HTR-8/SVneo (cell line): ENCODE measurements at regions not wholly inside any gene's neighbourhood (a gene's known extent, or its start where the extent isn't known, plus 50 kb on each side); places are given as distances from the start of the nearest gene placed in this dataset.
A peak's percentile ranks its signal among the peaks of the same experiment; 100 is the strongest.
"Not testable (repeated sequence)": the region's sequence is repeated elsewhere in the genome, so short reads cannot be mapped to it uniquely, and the experiment has no call there.

Experiments used
- DNase-seq: peaks from one replicate; pipeline ENCODE4 v3.0.0; 2011; ENCODE audit warnings: low spot score, mixed read lengths; ENCODE audit not compliant: insufficient read length
- FAIRE-seq: peaks from 2 replicates; lab custom pipeline; 2011; peaks lifted over from hg19 to GRCh38; lab: Jason Lieb, UNC

DNA sequence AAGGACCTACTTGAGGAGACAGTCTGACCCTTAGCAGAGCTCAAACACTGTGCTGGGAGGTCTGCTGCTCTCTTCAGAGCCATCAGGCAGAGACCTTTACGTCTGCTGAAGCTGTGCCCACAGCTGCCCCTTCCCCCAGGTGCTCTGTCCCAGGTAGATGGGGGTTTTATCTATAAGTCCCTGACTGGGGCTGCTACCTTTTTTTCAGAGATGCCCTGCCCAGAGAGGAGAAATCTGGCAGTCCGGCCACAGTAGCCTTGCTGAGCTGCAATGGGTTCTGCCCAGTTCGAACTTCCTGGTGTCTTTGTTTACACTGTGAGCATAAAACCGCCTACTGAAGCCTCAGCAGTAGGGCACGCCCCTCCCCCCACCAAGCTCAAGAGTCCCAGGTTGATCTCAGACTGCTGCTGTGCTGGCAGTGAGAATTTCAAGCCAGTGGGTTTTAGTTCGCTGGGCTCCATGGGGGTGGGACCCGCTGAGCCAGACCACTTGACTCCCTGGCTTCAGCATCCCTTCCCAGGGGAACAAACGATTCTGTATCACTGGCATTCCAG lies 381.2 kb downstream of the XPNPEP1 start:
- FAIRE-seq, DNase-seq: not testable (repeated sequence)

DNA sequence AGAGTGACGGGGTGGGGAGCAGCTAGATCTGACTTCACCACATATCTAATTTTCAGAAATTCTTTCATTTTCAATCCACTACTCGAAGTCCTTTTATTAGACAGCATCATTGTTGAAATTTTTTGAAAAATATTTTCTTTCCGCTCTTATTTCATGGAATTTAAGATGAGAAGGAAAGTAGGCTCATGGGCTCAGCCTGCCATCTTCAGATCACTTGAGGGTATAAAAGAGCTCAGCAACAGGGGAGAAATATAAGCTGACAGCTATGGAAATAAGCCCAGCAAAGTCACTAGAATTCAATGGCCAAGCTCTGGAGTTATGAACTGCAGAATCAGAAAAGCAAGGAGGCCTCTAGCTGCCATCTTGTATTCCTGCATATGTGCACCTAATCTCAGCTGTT lies 389.1 kb downstream of the XPNPEP1 start:
- FAIRE-seq (no peak), DNase-seq (no peak)

DNA sequence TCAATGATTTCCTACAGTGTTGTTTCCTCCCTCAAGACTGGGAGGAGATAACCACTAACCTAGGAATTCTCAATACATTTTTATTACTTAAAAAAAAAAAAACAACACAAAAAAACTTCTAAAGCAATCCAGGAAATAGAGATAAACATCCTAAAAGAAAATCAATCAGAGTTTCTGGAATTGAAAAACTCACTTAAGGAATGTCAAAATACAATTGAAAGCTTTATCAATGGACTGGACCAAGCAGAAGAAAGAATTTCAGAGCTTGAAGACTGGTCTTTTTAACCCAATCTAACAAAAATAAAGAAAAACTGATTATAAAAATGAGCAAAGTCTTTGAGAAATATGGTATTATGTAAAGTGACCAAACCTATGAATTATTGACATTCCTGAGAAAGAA lies 394.1 kb downstream of the XPNPEP1 start:
- DNase-seq, result no peak
- FAIRE-seq, result no peak

DNA sequence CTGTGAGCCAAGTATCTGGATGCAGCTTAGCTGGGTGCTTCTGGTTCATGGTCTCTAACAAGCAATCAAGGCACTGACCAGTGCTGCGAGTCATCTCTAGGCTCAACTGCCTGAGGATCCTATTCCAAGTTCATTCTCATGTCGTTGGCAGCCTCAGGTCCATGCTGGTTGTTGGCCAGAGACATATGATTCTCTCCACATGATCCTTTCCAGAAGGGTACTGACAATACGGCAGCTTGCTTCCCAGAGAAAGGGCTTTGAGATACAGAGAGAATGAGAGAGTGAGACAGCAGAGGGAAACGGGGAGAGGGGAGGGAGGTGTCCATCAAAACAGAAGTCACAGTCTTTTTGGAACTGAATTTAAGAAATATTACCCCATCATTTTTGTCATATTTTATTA lies 405.6 kb downstream of the XPNPEP1 start:
- no peak for FAIRE-seq

DNA sequence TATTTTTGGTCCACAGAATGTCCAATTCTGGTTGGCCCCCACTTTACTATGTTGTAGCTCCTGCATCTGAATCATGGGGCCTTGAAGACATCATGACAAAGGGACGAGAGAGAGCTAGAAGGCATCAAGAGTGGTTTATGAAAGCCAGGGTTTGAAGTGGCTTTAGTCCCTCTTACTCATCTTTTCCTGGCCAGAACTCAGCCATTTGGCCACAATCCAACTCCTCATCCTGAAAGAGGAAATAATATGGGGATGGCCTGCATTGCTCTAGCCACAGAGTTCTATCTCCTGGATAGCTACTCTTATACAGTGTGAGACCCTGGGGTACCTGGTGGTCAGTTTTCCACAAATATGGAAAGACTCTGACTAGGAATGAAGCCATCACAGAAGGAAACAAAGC lies 418.9 kb downstream of the XPNPEP1 start:
- no peak for DNase-seq
- FAIRE-seq, result no peak

More for the DNA sequence above, 405.6 kb downstream of the XPNPEP1 start:
- DNase-seq, result no peak

DNA sequence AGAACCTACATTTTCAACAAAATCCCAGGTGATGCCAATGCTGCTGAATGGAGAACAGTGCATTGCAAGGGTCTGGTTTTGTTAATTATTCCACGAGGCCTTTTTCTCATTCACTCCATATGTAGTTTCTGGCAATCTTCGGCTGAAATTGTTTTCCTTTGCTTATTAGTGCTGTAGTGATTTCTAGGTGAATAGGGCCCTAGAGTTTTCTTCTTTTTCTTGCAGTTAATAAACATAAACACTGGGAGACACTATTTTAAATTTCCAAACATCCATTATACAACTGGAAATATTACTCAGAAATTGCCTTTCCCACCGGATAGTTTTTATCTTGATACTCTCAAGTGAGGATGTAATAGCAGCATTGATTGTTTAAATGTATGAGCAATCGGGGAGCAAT lies 435.6 kb downstream of the XPNPEP1 start:
- FAIRE-seq (no peak), DNase-seq (no peak)

DNA sequence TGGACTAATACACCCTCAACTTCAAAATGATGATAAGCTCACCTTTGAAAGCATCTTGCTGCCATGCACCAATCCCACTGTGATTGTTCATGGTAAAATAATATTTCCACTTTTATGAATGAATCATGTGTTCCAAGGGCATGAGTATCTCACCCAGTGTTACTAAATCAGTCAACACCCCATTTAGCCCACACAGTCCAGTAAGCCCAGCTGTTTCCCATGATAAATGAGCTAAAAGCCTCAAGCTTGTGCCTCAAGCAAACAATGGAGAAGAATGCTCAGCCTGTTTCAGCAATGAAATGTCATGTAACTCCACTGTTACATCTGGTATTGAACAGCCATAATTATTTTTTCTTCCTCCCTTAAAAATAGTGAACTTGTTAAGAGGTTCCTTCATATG lies 442.5 kb downstream of the XPNPEP1 start:
- DNase-seq, result no peak
- FAIRE-seq, result no peak

DNA sequence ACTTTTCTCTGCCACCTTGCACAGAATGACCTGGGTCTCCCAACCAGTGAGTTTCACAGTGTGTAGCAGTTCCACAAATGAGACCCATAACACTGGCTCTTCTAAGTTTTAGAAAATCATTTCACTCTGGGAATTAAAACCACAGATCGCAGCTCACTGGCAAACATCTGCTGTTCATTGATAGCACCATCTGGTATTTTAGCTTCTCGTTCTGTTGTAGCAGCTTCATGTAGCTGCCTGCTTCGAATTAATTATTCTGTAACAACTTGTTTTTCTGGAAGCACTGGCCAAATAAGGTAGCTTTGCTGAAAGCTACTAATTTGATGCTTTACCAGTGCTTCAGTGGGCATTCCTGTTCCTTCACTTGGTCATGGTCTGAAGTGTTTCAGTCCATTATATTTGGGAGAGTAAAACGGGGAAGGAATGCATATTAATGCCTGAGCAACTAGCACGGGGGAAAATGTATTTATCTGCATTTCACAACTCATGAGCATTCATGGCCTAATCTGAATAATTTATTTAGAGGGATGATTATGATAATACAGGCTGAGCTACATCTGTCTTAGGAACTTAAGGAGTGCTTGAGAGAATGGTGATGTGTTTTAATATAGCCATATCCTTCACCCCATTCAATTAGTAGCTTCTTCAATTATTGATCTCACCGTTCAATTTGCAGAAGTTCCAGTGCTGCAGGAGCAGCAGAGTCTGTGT lies 447.4 kb downstream of the XPNPEP1 start:
- no peak for FAIRE-seq
- no peak for DNase-seq

DNA sequence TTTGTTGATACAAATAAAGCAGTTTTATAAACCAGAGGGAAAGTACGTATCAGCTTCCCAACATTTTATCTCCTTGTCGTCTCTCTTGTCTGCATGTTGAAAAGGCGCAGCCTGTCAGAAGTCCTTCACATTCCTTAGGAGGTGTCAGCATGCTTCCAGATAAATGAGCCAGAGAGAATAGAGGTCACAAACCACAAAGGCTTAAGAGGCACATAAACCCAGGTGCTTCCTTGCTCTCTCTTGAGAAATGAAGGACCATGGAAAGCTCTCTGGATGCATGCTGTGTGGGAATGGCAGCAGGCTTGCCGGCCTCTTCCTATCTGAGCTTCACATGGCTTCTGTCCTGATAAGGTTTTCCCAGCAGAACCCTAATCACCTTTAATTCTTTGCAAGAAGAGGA lies 448.5 kb downstream of the XPNPEP1 start:
- no peak for FAIRE-seq
- no peak for DNase-seq

DNA sequence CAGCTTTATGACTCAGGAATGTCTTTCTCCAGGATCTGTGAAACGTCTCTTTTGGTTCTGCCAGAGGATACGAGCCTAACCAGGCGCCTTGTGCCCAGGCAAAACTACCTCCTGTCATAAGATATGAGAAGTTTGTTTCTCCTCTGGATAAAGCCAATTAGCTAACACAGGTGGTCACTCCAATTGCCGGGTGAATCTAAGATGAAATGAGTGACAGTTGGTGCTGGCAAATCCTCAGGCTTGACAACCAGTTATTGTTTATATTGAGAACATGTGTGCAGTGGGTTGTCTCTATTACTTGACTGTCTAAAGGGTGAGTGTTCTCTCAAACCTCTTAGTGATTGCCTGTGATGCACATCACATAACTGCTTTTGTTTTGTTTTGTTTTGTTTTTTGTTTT lies 449.1 kb downstream of the XPNPEP1 start:
- DNase-seq, result no peak
- FAIRE-seq, result peak; percentile 13

DNA sequence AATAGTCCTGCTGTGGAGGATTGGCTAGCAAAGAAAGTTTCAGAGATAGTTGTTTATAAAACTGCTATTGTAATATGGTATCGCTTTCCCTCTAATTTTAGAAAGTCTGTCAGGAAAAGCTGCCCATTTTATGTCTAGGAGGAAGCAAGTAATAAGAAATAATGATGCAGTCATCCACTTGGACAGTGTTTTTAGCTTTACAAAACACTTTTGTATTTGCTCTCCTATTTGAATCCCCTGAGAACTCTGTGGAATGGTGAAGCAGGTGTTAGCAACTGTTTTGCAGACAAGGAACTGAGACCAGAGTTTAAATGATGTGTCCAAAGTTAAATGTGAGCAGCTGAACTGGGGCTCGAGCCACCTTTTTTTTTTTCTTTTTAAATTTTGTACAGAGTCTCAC lies 455.8 kb downstream of the XPNPEP1 start:
- no peak for DNase-seq
- no peak for FAIRE-seq

DNA sequence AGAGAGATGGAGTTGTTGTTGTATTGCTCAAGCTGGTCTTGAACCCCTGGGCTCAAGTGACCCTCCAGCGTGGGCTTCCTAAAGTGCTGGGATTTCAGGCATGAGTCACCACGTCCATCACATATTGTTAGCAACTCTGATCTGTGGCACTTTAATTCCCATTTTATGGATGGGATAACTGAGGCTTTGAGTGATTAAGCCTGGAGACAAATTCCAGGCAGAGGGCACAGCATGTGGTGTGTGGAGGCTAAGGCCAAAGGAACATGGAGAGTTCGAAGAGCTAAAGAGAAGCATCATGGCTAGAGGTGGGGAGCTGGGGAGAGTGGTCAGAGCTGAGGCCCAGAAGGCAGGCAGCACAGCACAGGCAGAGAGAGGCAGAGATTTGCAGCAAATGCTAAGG lies 458.4 kb downstream of the XPNPEP1 start:
- DNase-seq, result no peak
- FAIRE-seq, result no peak

DNA sequence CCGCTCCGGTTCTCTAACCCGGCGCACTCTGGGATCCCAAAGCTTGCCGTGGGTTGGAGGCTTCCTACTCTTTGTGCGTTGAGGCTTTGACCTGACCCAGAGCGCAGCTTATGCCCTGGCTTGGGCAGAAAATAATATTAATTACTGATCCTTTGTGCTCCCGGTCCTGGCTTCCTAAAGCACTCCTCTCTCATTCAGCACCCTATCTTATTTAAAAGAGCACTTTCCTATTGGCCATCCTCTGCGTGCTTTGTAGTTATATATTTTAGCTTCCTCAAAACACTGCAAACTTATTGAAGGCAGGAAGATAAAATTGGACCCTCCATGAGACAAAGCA lies 466.0 kb downstream of the XPNPEP1 start:
- no peak for DNase-seq
- no peak for FAIRE-seq

DNA sequence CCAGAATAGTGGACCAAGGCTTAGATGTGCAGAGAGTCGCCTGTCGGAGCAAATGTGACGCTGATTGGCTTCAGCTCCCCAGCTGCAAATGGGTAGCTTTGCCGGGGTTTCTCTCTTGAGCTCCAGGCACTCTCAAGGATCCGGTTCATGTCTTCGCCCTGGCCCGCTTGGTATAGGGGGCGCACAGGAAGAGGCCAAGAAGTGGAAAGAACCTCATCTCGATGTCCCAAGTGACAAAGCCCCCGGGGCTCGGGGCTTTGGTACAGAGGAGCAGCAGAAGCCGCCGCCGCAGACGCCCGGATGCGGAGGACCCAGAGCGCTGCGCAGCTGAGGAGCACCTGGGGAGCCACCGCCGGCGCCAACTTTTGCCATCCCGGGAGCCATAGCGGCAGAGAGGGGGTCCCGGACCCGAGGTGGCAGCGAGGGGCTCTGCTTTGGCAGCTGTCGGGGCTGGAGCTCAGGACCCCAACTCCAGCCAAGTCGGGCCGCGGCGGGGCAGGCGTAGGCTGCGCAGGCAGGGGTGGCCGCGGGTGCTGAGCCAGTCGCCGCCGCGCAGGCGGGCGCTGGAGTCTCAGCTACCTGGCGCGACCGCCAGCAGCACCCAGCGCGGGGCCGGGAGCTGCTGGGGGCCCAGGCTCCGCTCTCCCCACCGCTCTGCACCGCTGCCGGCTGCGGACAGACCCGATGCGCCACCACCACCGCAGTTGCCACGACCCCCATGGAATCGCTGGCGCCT lies 466.6 kb downstream of the XPNPEP1 start:
- no peak for FAIRE-seq
- DNase-seq, result no peak

DNA sequence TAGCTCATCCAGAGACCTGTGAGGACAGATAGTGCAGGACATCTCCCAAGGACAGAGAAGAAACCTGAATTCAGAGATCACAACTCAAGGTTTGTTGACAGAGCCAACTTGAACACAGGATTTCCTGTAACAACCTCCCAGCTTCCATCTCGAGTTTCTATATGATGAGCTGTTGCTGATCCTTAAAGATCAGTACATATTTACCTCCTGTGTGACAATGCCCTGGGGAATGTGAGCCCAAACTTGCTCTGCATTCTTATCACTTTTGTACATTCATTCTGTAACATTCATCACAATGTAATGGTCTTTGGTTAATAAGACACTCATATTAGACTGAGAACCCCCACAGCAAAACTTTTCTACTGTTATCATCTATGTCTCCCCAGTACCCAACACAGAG lies 468.6 kb downstream of the XPNPEP1 start:
- no peak for DNase-seq

DNA sequence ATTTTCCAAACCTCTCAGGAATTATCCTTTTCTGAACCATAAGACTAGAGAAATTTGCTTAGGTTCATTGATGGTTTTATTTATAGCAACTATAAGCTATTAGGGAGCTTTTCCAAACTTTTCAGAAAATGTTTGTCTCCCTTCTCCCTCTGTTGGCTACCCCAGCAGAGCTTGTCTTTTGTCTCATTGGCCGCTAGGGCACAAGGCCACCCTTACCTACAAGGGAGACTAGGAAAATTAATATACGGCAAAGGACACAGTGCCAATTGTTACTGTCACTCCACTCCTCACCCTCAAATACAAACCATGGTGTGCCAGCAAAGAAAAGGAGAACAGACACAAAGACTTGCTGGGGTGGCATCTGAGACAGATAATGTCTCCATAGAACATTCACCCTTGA lies 471.4 kb downstream of the XPNPEP1 start:
- DNase-seq, result no peak
- FAIRE-seq, result no peak

More for the DNA sequence above, 468.6 kb downstream of the XPNPEP1 start:
- FAIRE-seq, result no peak

DNA sequence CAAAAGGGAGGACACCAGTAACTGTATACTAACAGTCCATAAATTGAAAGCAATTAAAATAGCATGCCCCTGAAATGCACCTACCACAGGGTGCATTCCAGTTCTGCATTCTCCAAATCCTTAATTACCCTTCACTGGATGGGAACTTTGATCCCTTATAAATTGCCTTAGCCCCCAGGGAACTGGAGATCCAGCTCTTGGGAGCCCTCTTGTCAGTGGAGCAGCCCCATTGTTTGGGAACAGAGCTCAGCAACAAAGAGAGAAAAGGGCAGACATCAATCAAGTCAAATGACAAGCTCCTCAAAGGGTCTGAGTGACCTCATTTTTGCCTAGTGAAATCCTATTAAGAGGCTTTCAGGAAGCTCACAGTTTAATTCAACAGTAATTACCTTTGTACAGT lies 472.6 kb downstream of the XPNPEP1 start:
- DNase-seq (no peak), FAIRE-seq (no peak)

DNA sequence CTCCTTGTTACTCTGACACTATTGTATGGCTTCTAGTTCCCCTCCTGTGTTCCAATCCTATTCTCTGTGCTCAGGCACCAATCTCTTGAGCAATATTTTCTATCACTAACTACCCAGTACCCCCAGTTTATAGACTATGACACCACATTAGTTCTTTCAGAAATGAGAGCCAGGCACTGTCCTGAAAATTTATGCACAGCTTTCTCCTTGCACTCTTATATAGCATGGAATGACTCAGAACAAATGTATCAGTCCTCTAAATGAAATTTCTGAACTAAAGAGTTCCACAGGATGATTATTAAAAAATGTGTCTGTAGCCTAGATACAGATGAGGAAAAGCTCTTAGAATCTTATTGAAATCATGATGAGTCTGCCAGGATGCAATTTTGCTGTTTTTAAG lies 489.9 kb downstream of the XPNPEP1 start:
- DNase-seq (no peak), FAIRE-seq (no peak)

DNA sequence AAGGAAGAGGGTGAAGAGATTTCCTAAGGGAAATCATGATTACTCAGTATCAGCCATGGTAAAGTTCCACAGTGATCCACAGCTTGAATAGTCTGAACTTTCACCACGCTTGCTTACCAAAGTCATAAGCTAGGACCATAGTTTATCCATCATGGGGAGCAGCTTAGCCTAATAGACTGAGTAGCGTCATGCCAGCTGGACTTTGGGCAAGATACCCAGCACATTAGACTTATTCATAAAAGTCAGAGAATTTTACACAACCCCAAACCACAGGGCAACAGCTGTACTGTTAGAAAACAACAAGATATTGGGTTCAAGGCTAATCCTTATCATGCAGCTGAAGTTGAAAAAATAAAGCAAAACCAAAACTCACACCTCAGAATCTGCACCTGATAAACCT lies 491.0 kb downstream of the XPNPEP1 start:
- DNase-seq (no peak), FAIRE-seq (no peak)

DNA sequence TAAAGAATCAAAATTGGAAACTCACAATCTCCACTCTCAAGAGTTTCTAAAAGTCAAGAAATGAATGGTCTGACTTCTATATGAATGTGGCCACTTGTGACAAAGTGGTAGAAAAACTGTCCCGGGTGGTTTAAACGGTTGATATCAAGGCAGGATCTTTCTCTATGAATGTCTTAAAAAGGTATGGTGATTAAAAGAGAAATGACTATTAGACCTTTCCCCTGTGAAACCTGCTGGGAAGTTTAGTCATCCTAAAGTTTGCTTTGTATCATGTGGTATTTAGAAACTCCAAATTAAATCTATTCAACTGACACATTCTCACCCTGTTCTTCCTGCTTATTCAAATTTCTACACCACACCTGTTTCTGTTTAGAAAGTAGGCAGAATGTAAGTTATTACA lies 492.5 kb downstream of the XPNPEP1 start:
- FAIRE-seq (no peak), DNase-seq (no peak)

DNA sequence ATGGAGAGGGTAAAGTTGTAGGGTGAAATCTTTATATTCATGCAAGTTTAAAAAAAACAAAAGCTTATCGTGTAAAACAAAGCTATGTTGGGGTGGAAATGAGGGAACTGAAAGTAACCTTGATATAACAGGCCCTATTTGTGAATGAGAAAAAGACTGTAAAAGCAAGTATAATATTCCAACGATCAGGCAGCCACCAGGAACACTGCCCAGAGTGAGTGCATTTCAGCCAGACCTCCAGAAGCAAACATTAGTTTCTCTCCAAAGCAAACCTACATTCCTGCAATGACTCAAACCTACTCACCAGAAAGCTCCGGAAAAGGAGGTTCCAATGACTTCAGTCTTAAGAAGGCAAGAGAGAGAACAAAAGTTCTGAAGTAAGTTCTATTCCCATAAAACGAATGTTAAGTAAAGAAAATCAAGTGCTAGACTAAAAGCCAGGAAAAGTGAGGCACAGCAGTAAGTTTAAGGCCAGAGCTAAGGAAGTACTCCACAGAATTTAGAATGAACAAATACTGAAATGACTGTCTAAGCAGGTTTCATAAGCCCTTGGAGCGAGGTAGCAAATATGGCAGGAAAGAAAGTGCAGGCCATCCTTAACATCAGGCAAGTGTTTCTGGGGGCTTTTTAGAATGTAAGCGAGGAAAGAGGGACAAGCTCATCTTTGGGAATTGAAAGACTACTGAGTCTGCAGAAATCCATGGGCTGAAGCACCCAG lies 493.1 kb downstream of the XPNPEP1 start:
- DNase-seq, result no peak
- no peak for FAIRE-seq
